A549 (cell line): ENCODE measurements at regions not wholly inside any gene's neighbourhood (a gene's known extent, or its start where the extent isn't known, plus 50 kb on each side); places are given as distances from the start of the nearest gene placed in this dataset.

Source experiments
- CEBPB ChIP-seq, 2 experiments: fragments of >200 bp in 1 of 2; sonication (Bioruptor Twin) in 1 of 2; formaldehyde crosslinking in 1 of 2; IDR thresholded peaks; 2 replicates each; pipeline ENCODE4 v1.6.1; 2012 to 2016
- POLR2A ChIP-seq: IDR thresholded peaks from 2 replicates; pipeline ENCODE4 v1.6.1; 2012; ENCODE audit warnings: mild to moderate bottlenecking, low read length
- TP53 ChIP-seq: fragments of 250-450 bp; sonication (Bioruptor Pico); IDR thresholded peaks from 2 replicates; pipeline ENCODE4 v1.5.0; 2021; ENCODE audit warnings: mild to moderate bottlenecking, moderate library complexity
- TF ChIP-seq, protein P1 (sequence below): fragments of >200 bp; sonication (Bioruptor Twin); formaldehyde crosslinking; IDR thresholded peaks from 3 replicates; pipeline ENCODE4 v1.5.1; 2016

GRCh38 chr4:123709336-123709735 lies 312.7 kb downstream of the SPRY1 start:
- TF ChIP-seq, protein P1, sequence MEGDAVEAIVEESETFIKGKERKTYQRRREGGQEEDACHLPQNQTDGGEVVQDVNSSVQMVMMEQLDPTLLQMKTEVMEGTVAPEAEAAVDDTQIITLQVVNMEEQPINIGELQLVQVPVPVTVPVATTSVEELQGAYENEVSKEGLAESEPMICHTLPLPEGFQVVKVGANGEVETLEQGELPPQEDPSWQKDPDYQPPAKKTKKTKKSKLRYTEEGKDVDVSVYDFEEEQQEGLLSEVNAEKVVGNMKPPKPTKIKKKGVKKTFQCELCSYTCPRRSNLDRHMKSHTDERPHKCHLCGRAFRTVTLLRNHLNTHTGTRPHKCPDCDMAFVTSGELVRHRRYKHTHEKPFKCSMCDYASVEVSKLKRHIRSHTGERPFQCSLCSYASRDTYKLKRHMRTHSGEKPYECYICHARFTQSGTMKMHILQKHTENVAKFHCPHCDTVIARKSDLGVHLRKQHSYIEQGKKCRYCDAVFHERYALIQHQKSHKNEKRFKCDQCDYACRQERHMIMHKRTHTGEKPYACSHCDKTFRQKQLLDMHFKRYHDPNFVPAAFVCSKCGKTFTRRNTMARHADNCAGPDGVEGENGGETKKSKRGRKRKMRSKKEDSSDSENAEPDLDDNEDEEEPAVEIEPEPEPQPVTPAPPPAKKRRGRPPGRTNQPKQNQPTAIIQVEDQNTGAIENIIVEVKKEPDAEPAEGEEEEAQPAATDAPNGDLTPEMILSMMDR = no peak
- no peak for TF ChIP-seq TP53
- TF ChIP-seq CEBPB (IDR thresholded peaks at IDR 0.05) = no peak
- no peak for TF ChIP-seq POLR2A
